ENCODE measurements at regions not wholly inside any gene's neighbourhood (a gene's known extent, or its start where the extent isn't known, plus 50 kb on each side); places are given as distances from the start of the nearest gene placed in this dataset.
"Not testable (repeated sequence)": the region's sequence is repeated elsewhere in the genome, so short reads cannot be mapped to it uniquely, and the experiment has no call there.

- H3K9me3 ChIP-seq; ATAC-seq; H3K4me1 ChIP-seq (ENCODE audit: low read depth); H3K36me3 ChIP-seq (ENCODE audit: low read depth); DNase-seq; intact Hi-C loops (cut with DNase I, micrococcal nuclease); H3K4me3 ChIP-seq: not testable (repeated sequence)
These were observed 51.4 kb upstream of the INPP4B start for GRCh38 chr4:142897518-142897917.

GRCh38 chr4:142900622-142901021 is 54.5 kb upstream of the INPP4B start:
- Histone ChIP-seq H3K4me1 (ENCODE audit: low read depth) (no peaks in the 10 kb centered on the region), H3K36me3 (ENCODE audit: low read depth) (no peaks in the 10 kb centered on the region), H3K9me3 (no peaks in the 10 kb centered on the region), H3K4me3 (no peak overlapping the region)
- no peak for DNase-seq
- intact Hi-C loops (cut with DNase I, micrococcal nuclease), result no loop called here
- no peak for ATAC-seq
- no peak for TF ChIP-seq CTCF (IDR thresholded peaks at IDR 0.05)

- H3K9me3 ChIP-seq, result no peaks in the 10 kb centered on the region
- TF ChIP-seq CTCF (IDR thresholded peaks at IDR 0.05), result no peak
- DNase-seq (peak in 1 of 3 donors; percentile 6), ATAC-seq (no peak)
- intact Hi-C loops (cut with DNase I, micrococcal nuclease), result no loop called here
- no peaks in the 10 kb centered on the region for H3K4me1 ChIP-seq (ENCODE audit: low read depth)
- H3K36me3 ChIP-seq (ENCODE audit: low read depth), result no peaks in the 10 kb centered on the region
- H3K4me3 ChIP-seq, result no peak overlapping the region
These were observed 55.1 kb upstream of the INPP4B start for GRCh38 chr4:142901166-142901662.

GRCh38 chr4:142903617-142904016 is 57.5 kb upstream of the INPP4B start:
- DNase-seq; H3K4me3 ChIP-seq; ATAC-seq; H3K36me3 ChIP-seq (ENCODE audit: low read depth); intact Hi-C loops (cut with DNase I, micrococcal nuclease); H3K4me1 ChIP-seq (ENCODE audit: low read depth); H3K9me3 ChIP-seq: not testable (repeated sequence)

GRCh38 chr4:142909908-142910307 is 63.8 kb upstream of the INPP4B start:
- intact Hi-C loops (cut with DNase I, micrococcal nuclease), result no loop called here
- TF ChIP-seq CTCF (IDR thresholded peaks at IDR 0.05), result no peak
- Histone ChIP-seq H3K9me3 (no peaks in the 10 kb centered on the region), H3K4me1 (ENCODE audit: low read depth) (no peaks in the 10 kb centered on the region), H3K4me3 (no peak overlapping the region), H3K36me3 (ENCODE audit: low read depth) (no peaks in the 10 kb centered on the region)
- DNase-seq (no peak), ATAC-seq (no peak)

- no peak for TF ChIP-seq CTCF (IDR thresholded peaks at IDR 0.05)
- H3K36me3 ChIP-seq (ENCODE audit: low read depth), result no peaks in the 10 kb centered on the region
- intact Hi-C loops (cut with DNase I, micrococcal nuclease), result no loop called here
These were observed 66.9 kb upstream of the INPP4B start for GRCh38 chr4:142913034-142913433.

GRCh38 chr4:142913461-142914030 is 67.4 kb upstream of the INPP4B start:
- ATAC-seq, result no peak
- intact Hi-C loops (cut with DNase I, micrococcal nuclease), result no loop called here
- Histone ChIP-seq H3K36me3 (ENCODE audit: low read depth) (no peaks in the 10 kb centered on the region), H3K9me3 (no peaks in the 10 kb centered on the region), H3K4me1 (ENCODE audit: low read depth) (no peaks in the 10 kb centered on the region), H3K4me3 (no peak overlapping the region)
- TF ChIP-seq CTCF (IDR thresholded peaks at IDR 0.05), result no peak
- no peak for DNase-seq

More at GRCh38 chr4:142913034-142913433, 66.9 kb upstream of the INPP4B start:
- Histone ChIP-seq H3K4me1 (ENCODE audit: low read depth) (no peaks in the 10 kb centered on the region), H3K4me3 (no peak overlapping the region), H3K9me3 (no peaks in the 10 kb centered on the region)
- ATAC-seq (no peak), DNase-seq (no peak)

Data from mucosa of descending colon (tissue), 3 donors.